ENCODE measurements at regions not wholly inside any gene's neighbourhood (a gene's known extent, or its start where the extent isn't known, plus 50 kb on each side); places are given as distances from the start of the nearest gene placed in this dataset.
A peak's percentile ranks its signal among the peaks of the same experiment; 100 is the strongest.

DNA sequence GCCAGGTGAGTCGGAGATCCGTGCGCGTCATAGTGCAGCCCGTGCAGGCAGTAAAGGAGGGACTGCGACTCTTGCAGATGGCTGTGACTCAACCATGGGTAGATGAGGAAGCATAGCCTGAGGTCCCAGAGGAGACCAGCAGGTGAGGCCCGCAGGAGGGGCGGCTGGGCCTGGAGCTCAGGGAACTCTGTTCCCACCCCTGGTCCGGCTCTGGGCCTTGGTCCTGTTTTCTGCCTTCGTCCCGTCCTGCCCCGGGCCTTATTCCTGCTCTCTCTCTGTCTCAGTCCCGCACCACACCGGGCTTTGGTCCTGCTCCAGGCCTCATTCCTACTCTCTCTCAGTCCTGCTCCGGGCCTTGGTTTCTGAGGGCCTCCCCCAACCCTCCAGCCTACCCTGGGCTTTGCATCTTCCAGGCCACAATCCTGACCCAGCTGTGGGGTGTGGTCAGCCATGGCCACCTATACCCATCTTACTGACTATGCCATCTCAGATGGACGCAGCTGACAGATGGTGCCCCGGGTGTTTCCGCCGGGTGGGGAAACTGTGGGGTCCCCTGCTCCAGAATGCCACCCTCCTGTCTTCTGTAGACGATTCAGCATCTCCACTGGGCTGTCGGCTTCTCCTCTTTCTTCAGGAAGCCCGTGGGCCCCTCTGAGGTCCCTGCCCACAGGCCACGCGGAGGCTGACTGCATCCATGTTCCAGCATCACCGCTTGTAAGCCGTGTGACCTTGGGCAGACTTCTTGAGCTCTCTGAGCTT is 1134.1 kb downstream of the BRD1 start:
- in situ Hi-C loops (cut with HindIII; ENCODE audit: low pct_unique_long_range_greater_than_20kb, low sequenced_read_pairs) = no loop called here
- no peak for TF ChIP-seq JUND (IDR thresholded peaks at IDR 0.05; ENCODE audit: low read depth)

DNA sequence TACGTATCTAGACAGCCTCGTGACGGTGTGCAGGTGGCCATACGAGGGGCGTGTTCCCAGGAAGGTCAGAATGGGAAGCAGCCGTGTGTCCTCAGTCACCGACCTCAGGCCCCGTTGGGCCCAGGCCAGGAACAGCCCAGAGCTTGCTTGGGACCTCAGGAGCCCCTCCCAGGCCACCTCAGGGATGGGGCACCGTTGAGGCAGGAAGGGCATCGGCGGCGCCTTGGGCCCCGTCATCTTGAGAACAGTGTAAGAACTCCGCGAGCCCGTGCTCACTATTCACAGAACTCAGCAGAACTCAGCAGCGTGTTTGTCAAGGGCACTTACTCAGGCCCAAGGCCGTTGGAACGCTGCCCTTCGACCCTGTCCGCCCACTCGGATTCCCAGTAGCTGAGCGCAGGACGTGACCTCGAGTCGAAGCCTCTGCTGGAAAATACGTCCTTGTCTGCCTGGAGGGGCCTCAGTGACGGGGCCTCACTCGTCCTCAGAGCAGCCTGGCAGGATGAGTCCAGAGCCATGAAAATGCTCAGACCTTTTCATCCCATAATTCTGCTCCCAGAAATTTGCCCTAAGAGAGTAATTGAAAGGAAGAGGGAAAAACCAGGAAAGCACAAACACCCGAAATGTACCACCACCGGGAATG is 1134.8 kb downstream of the BRD1 start:
- TF ChIP-seq JUND (IDR thresholded peaks at IDR 0.05; ENCODE audit: low read depth) = no peak
- DNase-seq (ENCODE audit: low read depth in 1 of 2, low spot score in 1 of 2) = no peak
- in situ Hi-C loops (cut with HindIII; ENCODE audit: low pct_unique_long_range_greater_than_20kb, low sequenced_read_pairs) = no loop called here

More for the DNA sequence above, 1134.1 kb downstream of the BRD1 start:
- DNase-seq (ENCODE audit: low read depth in 1 of 2, low spot score in 1 of 2) = no peak

DNA sequence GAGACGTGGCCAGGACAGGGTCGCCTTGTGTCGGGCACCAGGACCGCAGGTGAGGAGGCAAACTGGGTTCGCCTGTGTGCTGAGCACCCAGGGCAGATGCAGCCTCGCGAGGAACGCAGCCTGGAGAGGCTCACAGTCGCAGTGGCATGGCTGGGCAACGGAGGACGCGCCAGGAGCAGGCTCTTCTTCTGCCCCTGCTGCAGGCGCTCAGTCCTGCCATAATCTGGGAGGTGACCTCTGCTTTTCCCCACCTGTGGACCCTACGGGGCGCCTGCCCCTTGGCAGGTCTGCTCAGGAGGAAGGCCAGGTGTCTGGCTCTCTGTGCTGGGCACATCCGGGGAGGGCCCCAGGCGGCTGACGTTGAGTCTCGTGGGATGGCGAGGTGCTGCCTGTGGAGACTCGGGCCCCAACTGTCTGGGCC is 1136.2 kb downstream of the BRD1 start:
- no peak for TF ChIP-seq JUND (IDR thresholded peaks at IDR 0.05; ENCODE audit: low read depth)
- in situ Hi-C loops (cut with HindIII; ENCODE audit: low pct_unique_long_range_greater_than_20kb, low sequenced_read_pairs) = no loop called here
- no peak for DNase-seq (ENCODE audit: low read depth in 1 of 2, low spot score in 1 of 2)

DNA sequence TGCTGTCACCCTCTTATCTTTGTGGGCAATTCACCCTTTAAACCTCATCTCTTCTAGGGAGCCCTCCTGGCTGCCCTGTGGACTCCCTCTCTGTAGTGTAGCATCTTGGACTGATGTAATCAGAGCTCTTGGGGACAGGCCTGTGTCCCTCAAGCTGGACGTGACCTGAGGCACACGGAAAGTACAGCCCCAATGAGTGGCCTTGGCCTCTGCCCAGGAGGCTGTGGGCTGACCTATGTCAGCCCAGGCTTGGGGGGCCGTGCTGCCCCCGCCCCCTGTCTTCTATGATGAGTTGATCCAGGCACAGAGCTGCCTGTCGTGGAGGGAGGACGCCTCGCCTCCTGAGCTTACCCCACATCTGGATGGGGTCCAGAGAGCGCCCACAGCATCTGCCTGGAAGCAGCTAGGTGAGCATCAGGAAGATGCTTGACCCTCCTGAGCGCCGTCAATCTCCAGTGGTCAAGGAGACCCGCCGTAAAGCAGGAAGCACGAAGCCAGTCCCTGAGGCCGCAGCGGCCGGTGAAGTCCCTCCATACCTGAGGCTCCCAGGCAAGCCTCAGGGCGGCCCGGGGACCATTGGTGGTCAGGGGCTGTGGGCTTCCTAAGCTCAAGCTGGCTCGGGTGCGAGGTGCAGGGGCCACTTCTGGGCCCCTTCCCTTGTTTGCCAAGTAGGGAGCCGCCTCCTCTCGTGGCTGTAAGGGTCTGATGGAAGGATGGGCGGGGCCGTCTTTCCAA is 1136.9 kb downstream of the BRD1 start:
- TF ChIP-seq JUND (IDR thresholded peaks at IDR 0.05; ENCODE audit: low read depth) = no peak
- in situ Hi-C loops (cut with HindIII; ENCODE audit: low pct_unique_long_range_greater_than_20kb, low sequenced_read_pairs) = no loop called here
- DNase-seq (ENCODE audit: low read depth in 1 of 2, low spot score in 1 of 2) = no peak

DNA sequence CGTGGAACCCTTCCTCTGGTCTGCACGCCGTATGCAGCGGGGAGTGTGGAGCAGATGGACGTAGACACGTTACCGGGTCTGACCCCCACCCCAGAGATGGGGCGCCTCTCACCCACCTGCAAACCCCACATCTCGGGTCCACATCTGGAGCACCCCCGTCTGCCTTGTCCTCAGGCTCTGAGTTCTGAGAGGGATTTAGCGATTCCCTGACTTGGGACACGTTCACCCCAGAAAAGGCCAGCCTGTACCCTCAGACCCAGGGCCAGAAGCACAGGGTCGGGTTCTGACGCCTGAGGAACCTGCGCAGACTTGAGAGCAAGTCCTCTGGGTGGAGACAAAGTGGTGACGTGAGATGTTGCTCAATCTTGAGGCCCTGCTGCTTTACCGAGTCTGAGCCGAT is 1138.5 kb downstream of the BRD1 start:
- TF ChIP-seq JUND (IDR thresholded peaks at IDR 0.05; ENCODE audit: low read depth) = no peak

DNA sequence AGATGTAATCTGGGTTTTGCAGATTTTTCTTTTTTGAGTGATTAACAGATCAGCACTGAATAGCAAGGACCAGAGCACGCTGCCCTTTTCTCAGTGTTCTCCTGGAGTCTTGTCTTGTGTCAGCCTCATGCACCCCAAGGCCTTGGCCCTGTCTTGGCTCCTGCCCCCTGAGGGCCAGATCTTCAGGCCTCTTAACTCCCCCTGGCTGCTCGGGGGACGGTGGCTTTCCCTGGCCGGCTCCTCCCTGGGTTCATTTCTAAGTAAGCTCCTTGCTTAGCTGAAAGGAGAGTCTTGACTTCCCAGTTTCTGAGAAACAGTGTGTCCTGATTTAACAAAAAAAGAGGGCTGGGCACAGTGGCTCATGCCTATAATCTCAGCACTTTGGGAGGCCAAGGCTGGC is 1139.3 kb downstream of the BRD1 start:
- no peak for DNase-seq (ENCODE audit: low read depth in 1 of 2, low spot score in 1 of 2)
- in situ Hi-C loops (cut with HindIII; ENCODE audit: low pct_unique_long_range_greater_than_20kb, low sequenced_read_pairs) = no loop called here
- no peak for TF ChIP-seq JUND (IDR thresholded peaks at IDR 0.05; ENCODE audit: low read depth)

More for the DNA sequence above, 1138.5 kb downstream of the BRD1 start:
- DNase-seq (ENCODE audit: low read depth in 1 of 2, low spot score in 1 of 2) = no peak
- in situ Hi-C loops (cut with HindIII; ENCODE audit: low pct_unique_long_range_greater_than_20kb, low sequenced_read_pairs) = no loop called here

DNA sequence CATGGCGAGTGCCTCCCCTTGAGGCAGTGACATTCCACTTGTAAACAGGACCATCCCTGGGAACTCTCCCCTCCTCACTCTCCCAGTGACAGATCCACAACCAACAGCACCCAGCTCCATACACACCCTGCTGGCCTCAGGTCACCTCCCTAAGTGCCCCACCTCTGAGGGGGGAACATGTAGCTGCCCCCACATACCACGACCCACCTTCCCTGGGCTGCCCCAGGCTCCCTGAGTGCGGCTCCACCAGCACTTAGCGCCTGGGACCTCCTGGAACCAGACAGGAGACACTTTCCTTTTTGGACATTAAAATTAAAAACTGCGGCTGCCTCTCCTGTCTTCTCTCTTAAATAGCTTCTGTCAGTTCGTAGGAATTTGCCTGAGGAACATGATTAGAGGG is 1140.1 kb downstream of the BRD1 start:
- no peak for TF ChIP-seq JUND (IDR thresholded peaks at IDR 0.05; ENCODE audit: low read depth)
- no peak for DNase-seq (ENCODE audit: low read depth in 1 of 2, low spot score in 1 of 2)
- in situ Hi-C loops (cut with HindIII; ENCODE audit: low pct_unique_long_range_greater_than_20kb, low sequenced_read_pairs) = no loop called here

DNA sequence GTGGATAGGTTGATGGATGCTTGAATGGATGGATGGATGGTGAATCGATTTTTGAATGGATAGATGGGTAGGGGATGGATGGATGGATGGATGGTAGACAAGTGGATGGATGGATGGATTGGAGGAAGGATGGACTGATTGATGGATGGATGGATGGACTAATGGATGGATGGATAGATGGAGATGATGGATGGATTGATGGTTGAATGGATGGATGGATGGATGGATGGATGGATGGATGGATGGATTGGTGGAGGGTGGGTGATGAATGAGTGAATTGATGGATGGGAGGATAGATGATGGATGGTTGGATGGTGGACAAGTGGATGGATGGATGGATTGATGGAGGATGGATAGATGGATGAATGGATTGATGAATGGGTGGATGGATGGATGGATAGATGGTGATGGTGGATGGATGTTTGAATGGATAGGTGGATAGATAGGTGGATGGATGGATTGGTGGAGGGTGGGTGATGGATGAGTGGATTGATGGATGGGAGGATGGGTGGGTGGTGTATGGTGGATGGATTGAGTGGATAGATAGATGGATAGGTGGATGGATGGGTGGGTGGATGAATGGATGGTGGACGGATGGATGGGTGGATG is 1140.9 kb downstream of the BRD1 start:
- no peak for TF ChIP-seq JUND (IDR thresholded peaks at IDR 0.05; ENCODE audit: low read depth)
- in situ Hi-C loops (cut with HindIII; ENCODE audit: low pct_unique_long_range_greater_than_20kb, low sequenced_read_pairs) = no loop called here
- DNase-seq (ENCODE audit: low read depth in 1 of 2, low spot score in 1 of 2) = no peak

DNA sequence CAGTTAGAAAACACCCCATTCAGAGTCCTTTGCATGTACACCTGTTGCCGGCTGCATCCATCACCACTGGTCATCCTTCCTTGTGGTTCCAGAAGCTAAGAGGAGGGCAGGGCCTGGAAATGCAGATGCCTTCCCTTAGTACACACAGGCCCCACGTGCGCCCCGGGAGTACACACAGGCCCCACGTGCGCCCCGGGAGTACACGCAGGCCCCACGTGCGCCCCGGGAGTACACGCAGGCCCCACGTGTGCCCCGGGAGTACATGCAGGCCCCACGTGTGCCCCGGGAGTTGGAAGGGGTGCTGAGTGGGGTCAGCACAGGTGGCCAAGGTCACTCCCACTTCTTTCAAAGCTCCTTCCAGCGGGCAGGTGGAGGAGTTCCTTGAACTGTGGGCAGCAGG is 1141.9 kb downstream of the BRD1 start:
- in situ Hi-C loops (cut with HindIII; ENCODE audit: low pct_unique_long_range_greater_than_20kb, low sequenced_read_pairs) = no loop called here
- no peak for TF ChIP-seq JUND (IDR thresholded peaks at IDR 0.05; ENCODE audit: low read depth)
- DNase-seq (ENCODE audit: low read depth in 1 of 2, low spot score in 1 of 2) = no peak

DNA sequence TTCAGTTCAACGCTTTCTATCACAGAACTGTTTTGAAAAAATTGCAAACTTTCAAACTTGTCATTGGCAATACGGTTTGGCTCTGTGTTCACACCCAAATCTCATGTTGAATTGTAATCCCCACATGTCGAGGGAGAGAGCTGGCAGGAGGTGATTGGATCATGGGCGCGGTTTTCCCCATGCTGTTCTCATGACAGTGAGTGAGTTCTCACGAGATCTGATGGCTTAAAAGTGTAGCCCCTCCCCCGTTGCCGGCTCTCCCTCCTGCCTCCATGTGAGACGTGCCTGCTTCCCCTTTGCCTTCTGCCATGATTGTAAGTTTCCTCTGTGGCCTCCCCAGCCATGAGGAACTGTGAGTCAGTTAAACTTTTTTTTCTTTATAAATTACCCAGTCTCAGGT is 1144.0 kb downstream of the BRD1 start:
- in situ Hi-C loops (cut with HindIII; ENCODE audit: low pct_unique_long_range_greater_than_20kb, low sequenced_read_pairs) = no loop called here
- TF ChIP-seq JUND (IDR thresholded peaks at IDR 0.05; ENCODE audit: low read depth) = no peak
- no peak for DNase-seq (ENCODE audit: low read depth in 1 of 2, low spot score in 1 of 2)

DNA sequence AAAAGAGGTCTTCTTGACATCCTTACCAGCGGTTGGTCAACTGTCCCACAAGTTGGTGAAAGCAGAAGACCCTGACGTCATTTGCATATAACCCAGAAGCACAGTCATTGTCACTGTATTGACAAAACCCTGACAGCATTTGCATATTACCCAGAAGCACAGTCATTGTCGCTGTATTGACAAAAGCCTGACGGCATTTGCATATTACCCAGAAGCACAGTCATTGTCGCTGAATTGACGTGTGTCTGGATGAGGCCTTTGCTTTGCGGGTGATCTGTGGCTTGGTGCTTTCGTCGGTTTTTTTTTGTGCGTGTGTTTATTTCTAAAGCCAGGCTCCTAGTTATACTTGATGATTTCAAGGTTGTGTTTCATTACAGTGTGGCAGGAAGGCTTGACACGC is 1145.2 kb downstream of the BRD1 start:
- TF ChIP-seq JUND (IDR thresholded peaks at IDR 0.05; ENCODE audit: low read depth) = no peak
- in situ Hi-C loops (cut with HindIII; ENCODE audit: low pct_unique_long_range_greater_than_20kb, low sequenced_read_pairs) = no loop called here
- DNase-seq (ENCODE audit: low read depth in 1 of 2, low spot score in 1 of 2) = peak in 1 of 2 experiments; percentile 3

DNA sequence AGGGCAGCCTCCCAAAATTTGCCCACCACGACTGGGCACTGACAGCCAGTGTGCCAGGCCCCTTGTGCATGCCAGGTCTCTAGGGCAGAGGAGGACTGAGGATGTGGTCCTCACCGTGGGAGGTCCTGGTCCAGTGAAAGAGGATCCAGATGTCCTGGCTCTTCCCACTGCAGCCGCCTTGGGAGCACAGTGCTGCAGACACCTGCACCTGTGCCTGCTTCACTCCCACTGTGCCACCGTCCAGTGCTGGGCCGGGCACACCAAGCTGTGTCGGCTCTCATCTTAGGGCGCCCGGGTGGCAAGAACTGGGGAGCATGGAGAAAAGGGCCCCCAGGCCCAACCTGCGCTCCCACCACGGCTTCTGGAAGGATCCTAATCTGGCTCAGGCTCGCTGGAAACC is 1147.1 kb downstream of the BRD1 start:
- no peak for DNase-seq (ENCODE audit: low read depth in 1 of 2, low spot score in 1 of 2)
- TF ChIP-seq JUND (IDR thresholded peaks at IDR 0.05; ENCODE audit: low read depth) = no peak
- in situ Hi-C loops (cut with HindIII; ENCODE audit: low pct_unique_long_range_greater_than_20kb, low sequenced_read_pairs) = no loop called here
